SKM-1 treated with dmso at 0.1 percent for 144 hours (cell line): ENCODE measurements at regions not wholly inside any gene's neighbourhood (a gene's known extent, or its start where the extent isn't known, plus 50 kb on each side); places are given as distances from the start of the nearest gene placed in this dataset.

ENCODE experiments used
- DNase-seq: peaks from one replicate; lab custom pipeline; 2025; ENCODE audit not compliant: unreplicated experiment; lab: John Stamatoyannopoulos, UW

- DNase-seq = no peak
These were observed 414.1 kb upstream of the DDI1 start for GRCh38 chr11:103622296-103622695.

- DNase-seq = no peak
These were observed 412.5 kb upstream of the DDI1 start for GRCh38 chr11:103623933-103624332.

- DNase-seq = no peak
These were observed 411.5 kb upstream of the DDI1 start for GRCh38 chr11:103624708-103625623.

DNA sequence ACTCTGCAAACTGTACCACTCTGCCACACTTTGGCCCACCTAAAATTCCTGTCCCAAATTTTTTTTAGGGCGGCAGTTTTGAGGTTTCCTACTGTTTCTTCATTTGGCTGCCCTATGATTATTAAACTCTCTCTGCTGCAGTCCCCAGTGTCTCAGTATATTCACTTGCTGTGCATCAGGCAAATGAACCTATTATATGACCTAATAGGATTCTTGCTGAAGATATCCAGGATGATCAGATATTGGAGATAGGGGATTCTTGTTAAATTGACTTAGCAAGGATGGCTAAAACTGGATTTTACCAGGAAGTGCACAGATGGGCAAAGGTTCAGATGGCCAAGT, 410.8 kb upstream of the DDI1 start:
- no peak for DNase-seq

DNA sequence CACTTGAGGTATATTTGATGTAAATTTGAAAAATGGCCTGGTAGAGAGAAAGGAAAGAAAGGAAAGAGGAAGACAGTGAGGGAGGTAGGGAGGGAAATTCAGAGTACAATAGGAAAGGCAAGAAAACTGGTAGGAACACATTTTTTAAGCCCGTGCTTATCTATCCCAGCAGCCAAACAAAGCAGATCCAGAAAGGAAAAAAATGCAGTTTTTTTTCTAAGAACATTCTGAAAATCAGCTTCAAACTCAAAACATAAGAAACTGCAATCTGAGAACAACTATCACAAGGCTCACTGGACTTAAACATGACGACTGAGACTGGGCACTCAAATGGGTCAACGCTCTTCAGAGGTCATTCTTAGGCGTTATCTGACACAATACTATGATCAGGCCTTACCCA, 408.3 kb upstream of the DDI1 start:
- DNase-seq = no peak

GRCh38 chr11:103631841-103632240, 404.6 kb upstream of the DDI1 start:
- DNase-seq = no peak

DNA sequence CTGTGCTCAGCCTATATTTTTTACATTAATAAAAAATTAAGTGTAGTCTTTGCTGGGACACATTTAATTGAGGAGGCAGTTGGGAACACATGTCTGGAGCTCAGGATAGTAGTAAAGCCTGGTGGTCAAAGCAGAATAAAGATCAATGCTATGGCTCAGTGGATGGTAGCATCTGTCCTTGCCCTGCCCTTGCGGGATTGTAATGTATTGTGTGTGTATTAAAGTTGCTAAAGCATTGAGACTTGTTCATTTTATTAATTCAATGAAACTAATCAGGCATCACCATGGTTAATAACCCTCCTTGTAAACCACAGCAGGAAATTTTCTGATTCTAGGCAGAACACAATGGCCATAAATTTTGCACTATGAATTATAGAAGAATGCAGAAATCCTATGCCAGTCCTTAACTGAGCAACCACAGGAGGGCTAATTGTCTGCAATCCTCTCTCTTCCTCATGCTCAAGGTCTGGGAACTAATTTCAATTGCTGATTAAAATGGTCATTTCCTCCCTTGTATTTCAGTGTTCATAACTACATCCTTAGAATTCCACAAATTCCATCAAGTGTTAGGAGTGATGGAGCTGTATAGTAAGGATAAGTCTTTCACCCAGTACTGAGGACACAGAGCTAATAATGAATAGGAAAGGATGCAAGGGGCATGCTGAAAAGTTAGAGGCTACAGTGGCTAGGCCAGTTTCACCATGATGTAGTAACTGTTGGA, 403.2 kb upstream of the DDI1 start:
- DNase-seq = no peak

- DNase-seq = no peak
These were observed 402.4 kb upstream of the DDI1 start for GRCh38 chr11:103633819-103634590.

- no peak for DNase-seq
These were observed 400.2 kb upstream of the DDI1 start for GRCh38 chr11:103636232-103636631.

GRCh38 chr11:103637295-103637694, 399.1 kb upstream of the DDI1 start:
- no peak for DNase-seq

DNA sequence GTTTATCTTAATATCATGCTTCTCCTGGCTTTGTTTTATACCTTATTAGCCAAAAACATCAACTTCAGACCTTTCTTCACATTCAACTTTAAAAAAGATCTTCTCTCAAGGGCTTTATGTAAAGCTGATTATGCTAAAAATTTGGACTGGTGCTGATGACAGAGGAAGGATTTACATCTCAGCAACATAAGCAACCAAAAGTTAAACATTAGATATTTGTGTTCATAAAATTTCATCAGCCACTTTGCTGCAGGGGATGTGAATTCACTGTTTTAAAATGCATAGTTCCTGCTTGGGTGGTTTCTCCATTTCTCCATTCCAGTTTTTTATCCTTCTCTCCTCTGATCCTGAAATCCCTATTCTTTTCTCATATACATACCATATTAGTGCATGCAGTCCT, 398.6 kb upstream of the DDI1 start:
- no peak for DNase-seq

- no peak for DNase-seq
These were observed 391.8 kb upstream of the DDI1 start for GRCh38 chr11:103644676-103645075.

- DNase-seq = peak; percentile 9
These were observed 388.4 kb upstream of the DDI1 start for GRCh38 chr11:103648054-103648453.

GRCh38 chr11:103648670-103649400, 387.6 kb upstream of the DDI1 start:
- peak; percentile 59 for DNase-seq

GRCh38 chr11:103649401-103649895, 387.0 kb upstream of the DDI1 start:
- DNase-seq = no peak

DNA sequence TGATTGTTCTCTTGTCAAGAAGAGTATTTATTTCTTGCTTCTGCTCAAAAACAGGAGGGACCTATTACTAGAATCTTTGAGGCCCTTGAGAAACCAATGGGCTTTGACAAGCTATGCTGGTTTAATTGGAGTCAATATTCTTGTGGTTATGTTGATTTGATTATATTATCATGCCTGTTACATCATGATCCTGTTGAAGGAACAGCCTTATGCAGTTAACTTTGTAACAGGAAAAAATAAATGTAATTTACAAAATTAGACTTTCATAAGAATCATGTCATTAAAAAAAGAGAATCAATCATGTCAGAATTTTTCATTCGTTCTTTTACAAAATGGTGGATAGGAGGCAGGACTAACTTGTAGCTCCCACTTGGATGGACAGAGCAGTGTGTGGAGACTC, 386.1 kb upstream of the DDI1 start:
- no peak for DNase-seq

DNA sequence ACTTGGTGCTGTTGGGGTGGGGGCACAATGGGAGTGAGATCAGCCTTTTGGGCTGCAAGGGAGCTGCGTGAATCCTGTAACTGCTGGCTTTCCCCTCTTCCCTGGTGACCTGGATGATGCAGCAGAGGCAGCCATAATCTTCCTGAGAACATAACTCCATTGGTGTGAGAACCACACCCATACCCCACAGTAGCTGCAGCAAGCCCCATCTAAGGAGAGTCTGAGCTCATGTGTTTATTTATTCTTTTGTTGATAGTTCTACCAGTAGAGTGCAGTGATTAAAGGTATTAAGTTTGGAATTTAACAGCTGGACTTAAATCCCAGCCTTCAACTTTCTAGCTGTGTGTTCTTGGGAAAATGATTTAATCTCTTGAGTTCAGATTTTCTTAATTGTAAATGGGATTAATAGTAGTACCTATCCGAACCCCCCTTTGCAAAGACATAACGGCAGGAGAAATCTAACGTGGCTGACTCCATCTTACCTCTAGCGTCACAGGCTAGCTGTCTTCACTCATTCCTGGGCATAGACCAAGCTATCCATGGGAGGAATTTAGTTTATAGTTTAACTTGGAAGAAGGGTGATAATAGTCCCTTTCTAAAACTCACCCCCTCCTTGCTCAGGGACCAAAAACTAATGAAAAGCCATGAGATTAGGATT, 385.0 kb upstream of the DDI1 start:
- no peak for DNase-seq

- DNase-seq = no peak
These were observed 384.4 kb upstream of the DDI1 start for GRCh38 chr11:103652013-103652412.

DNA sequence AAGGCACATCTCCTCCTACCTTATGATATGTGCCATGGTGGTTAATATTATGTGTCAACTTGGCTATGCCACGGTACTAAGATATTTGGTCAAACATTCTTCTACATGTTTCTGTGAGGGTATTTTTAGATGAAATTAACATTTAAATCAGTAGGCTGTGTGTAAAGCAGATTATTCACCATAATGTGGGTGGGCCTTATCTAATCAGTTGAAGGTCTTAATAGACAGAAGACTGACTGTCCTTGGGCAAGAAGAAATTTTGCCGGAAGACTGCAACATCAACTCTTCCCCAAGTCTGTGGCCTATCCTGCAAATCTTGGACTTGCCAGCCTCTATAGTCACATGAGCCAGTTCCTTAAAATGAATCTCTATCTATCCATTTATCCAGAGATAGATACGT, 380.1 kb upstream of the DDI1 start:
- DNase-seq = no peak

DNA sequence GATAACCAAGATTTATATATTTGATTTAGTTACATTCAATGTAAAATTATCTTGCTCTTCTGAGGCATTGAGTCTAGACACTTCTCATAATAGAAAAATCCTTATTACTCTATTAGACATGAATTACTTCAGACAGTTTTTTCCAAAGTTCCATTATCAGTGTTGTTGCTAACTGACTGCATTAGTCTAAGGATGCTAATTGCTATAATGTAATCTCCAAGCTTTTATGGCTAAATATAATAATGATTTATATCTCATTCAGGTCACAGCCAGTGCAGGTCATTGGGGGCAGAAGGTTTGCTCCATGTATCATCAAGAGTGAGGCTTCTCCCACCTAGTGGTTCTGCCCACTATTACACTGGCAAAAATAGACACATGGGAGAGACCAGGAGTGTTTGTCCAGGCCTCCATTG, 377.2 kb upstream of the DDI1 start:
- no peak for DNase-seq
